Renal pelvis (tissue), 1 donor: ENCODE measurements at regions not wholly inside any gene's neighbourhood (a gene's known extent, or its start where the extent isn't known, plus 50 kb on each side); places are given as distances from the start of the nearest gene placed in this dataset.

Experiments used
- DNase-seq: peaks from one replicate; pipeline ENCODE4 v3.0.0-alpha.2; 2013

- no peak for DNase-seq
Observed at GRCh38 chr15:69818529-69818928, 279.2 kb downstream of the TLE3 start.

GRCh38 chr15:69819371-69819770 is 278.3 kb downstream of the TLE3 start:
- DNase-seq: no peak

GRCh38 chr15:69820819-69821218 is 276.9 kb downstream of the TLE3 start:
- peak; percentile 42 for DNase-seq

- peak; percentile 54 for DNase-seq
Observed at GRCh38 chr15:69823223-69823907, 274.4 kb downstream of the TLE3 start.

- DNase-seq: peak; percentile 60
Observed at GRCh38 chr15:69824075-69824876, 273.4 kb downstream of the TLE3 start.

- no peak for DNase-seq
Observed at GRCh38 chr15:69824877-69825406, 272.8 kb downstream of the TLE3 start.

- DNase-seq: no peak
Observed at GRCh38 chr15:69825941-69826818, 271.5 kb downstream of the TLE3 start.

GRCh38 chr15:69826819-69827175 is 270.9 kb downstream of the TLE3 start:
- no peak for DNase-seq

GRCh38 chr15:69827751-69828150 is 270.0 kb downstream of the TLE3 start:
- no peak for DNase-seq

- DNase-seq: no peak
Observed at GRCh38 chr15:69828181-69828828, 269.4 kb downstream of the TLE3 start.

- DNase-seq: no peak
Observed at GRCh38 chr15:69829974-69830373, 267.7 kb downstream of the TLE3 start.

- no peak for DNase-seq
Observed at GRCh38 chr15:69830430-69830829, 267.3 kb downstream of the TLE3 start.

- DNase-seq: no peak
Observed at GRCh38 chr15:69830876-69831275, 266.8 kb downstream of the TLE3 start.

- DNase-seq: no peak
Observed at GRCh38 chr15:69834267-69834666, 263.4 kb downstream of the TLE3 start.

GRCh38 chr15:69834761-69835160 is 263.0 kb downstream of the TLE3 start:
- DNase-seq: no peak

GRCh38 chr15:69836048-69836447 is 261.7 kb downstream of the TLE3 start:
- no peak for DNase-seq

- no peak for DNase-seq
Observed at GRCh38 chr15:69836526-69837230, 261.0 kb downstream of the TLE3 start.

- DNase-seq: no peak
Observed at GRCh38 chr15:69838338-69838737, 259.4 kb downstream of the TLE3 start.

GRCh38 chr15:69838994-69839393 is 258.7 kb downstream of the TLE3 start:
- DNase-seq: no peak

- peak; percentile 40 for DNase-seq
Observed at GRCh38 chr15:69841113-69841828, 256.4 kb downstream of the TLE3 start.
